T-helper 17 cell (primary cell): ENCODE measurements at regions not wholly inside any gene's neighbourhood (a gene's known extent, or its start where the extent isn't known, plus 50 kb on each side); places are given as distances from the start of the nearest gene placed in this dataset.

ENCODE experiments used
- ATAC-seq: fragments of 150-1000 bp; cut with Tn5 transposase; 2 replicates; pipeline ENCODE4 v1.10.0; 2021; ENCODE audit warnings: mild to moderate bottlenecking, moderate library complexity
- DNase-seq, 3 donors: peaks; one replicate each; pipeline versions ENCODE4 v3.0.0 to v3.0.0-alpha.2; 2020 to 2021
- H3K9me3 ChIP-seq: one replicate; pipeline ENCODE4 v1.7.0; 2013; ENCODE audit warnings: low read length, mild to moderate bottlenecking; ENCODE audit not compliant: control insufficient read depth, poor library complexity, severe bottlenecking
- H3K27ac Mint-ChIP-seq: one replicate; pipeline ENCODE4 v1.8.0; 2022; ENCODE audit warnings: mild to moderate bottlenecking, moderate library complexity, mixed read lengths
- H3K27me3 Mint-ChIP-seq: one replicate; pipeline ENCODE4 v1.8.0; 2022; ENCODE audit warnings: mixed read lengths
- H3K36me3 Mint-ChIP-seq: one replicate; pipeline ENCODE4 v1.8.0; 2022; ENCODE audit warnings: low read depth, mixed read lengths
- H3K4me1 Mint-ChIP-seq: one replicate; pipeline ENCODE4 v1.8.0; 2022; ENCODE audit warnings: mild to moderate bottlenecking, mixed read lengths
- H3K4me3 Mint-ChIP-seq: one replicate; pipeline ENCODE4 v1.8.0; 2022; ENCODE audit warnings: mild to moderate bottlenecking, moderate library complexity, mixed read lengths

- Mint-ChIP-seq H3K27me3 (no peaks in the 10 kb centered on the region), H3K4me3 (no peak overlapping the region), H3K27ac (no peak overlapping the region), H3K36me3 (no peaks in the 10 kb centered on the region), H3K4me1 (no peaks in the 10 kb centered on the region)
- no peaks in the 10 kb centered on the region for H3K9me3 ChIP-seq
- no peak for ATAC-seq
- DNase-seq, result no peak
These were observed 451.3 kb downstream of the NTRK3 start for GRCh38 chr15:87805117-87805820.

DNA sequence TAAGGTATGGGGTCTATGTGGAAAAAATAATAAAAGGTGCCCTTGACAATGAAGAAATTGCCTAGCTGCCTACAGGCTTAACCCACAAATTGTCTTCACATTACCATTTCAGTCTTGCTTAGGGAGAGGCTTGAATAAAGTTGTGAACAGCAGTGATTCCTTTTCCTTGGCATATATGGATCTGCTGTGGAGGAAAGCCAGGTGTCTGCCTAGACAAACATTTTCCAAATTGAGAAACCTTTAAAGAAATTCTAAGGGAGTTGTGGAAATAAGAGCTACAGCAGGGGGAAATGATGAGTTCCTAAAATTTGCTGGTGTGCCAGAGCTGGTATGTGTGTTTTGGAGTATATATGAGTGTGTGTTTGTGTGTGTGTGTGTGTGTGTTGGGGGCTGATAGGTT is 452.1 kb downstream of the NTRK3 start:
- ATAC-seq (no peak), DNase-seq (no peak)
- Mint-ChIP-seq H3K4me3 (no peak overlapping the region), H3K27ac (no peak overlapping the region), H3K36me3 (no peaks in the 10 kb centered on the region), H3K4me1 (no peaks in the 10 kb centered on the region), H3K27me3 (no peaks in the 10 kb centered on the region)
- H3K9me3 ChIP-seq, result no peaks in the 10 kb centered on the region

DNA sequence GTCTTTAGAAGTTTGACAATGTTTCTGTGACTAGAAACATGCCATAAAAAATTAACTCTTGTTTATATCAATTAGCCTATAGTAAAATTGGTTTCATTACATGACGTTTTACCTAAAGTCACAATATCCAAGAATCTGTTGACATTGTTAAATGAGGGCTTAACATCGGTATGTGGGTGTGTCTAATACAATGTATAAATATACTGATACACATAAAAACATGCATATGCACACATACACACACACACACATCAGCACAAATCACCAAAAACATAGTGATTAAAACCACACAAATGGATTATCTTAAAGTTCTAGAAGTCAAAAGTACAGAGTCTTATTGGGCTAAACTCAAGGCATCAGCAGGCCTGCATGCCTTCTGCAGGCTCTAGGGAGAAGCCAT is 456.7 kb downstream of the NTRK3 start:
- ATAC-seq, result no peak
- Mint-ChIP-seq H3K4me3 (no peak overlapping the region), H3K4me1 (no peaks in the 10 kb centered on the region), H3K27me3 (no peaks in the 10 kb centered on the region), H3K36me3 (no peaks in the 10 kb centered on the region), H3K27ac (no peak overlapping the region)
- DNase-seq, result no peak
- H3K9me3 ChIP-seq, result no peaks in the 10 kb centered on the region

DNA sequence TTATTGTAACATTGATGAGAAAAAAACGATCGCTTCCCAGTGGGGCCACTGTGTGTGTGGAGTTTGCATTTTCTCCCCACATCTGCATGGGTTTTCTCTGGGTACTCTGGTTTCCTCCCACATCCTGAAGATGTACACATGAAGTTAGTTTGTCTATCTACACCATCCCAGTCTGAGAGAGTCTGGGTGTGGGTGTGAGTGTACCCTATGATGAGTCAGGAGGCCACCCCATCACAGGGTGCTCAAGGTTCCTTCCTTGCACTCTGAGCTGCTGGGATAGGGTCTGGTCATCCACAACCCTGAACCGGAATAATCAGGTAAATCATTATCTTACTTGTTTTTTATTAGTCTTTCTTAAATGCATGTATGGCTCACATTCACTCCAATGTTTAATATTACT is 457.1 kb downstream of the NTRK3 start:
- Mint-ChIP-seq H3K4me3 (no peak overlapping the region), H3K36me3 (no peaks in the 10 kb centered on the region), H3K27me3 (no peaks in the 10 kb centered on the region), H3K4me1 (no peaks in the 10 kb centered on the region), H3K27ac (no peak overlapping the region)
- DNase-seq, result no peak
- no peak for ATAC-seq
- no peaks in the 10 kb centered on the region for H3K9me3 ChIP-seq

DNA sequence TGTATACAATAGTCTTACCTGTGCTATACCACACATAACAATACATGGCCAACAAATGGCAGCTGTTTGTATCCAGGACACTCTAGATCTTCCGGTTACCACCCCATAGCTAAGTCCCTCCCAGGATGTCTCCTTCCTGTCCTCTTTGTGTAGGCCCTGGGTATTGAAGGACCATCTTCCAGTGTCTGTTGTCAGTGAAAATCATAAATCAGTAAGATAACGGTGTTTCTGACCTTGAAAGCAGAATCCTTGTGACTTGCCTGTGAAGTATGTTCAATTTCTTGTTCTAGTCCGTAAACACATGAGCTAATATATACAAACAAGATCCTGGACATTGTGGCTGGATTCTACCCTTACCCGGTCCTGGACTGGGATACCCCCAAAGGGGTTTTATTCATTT is 462.8 kb downstream of the NTRK3 start:
- no peak for DNase-seq
- H3K27ac Mint-ChIP-seq, result no peak overlapping the region
- H3K4me1 Mint-ChIP-seq, result no peaks in the 10 kb centered on the region
- no peaks in the 10 kb centered on the region for H3K36me3 Mint-ChIP-seq
- H3K27me3 Mint-ChIP-seq, result peaks cover 10% of the 10 kb centered on the region
- no peak for ATAC-seq
- no peak overlapping the region for H3K4me3 Mint-ChIP-seq
- H3K9me3 ChIP-seq, result no peaks in the 10 kb centered on the region

DNA sequence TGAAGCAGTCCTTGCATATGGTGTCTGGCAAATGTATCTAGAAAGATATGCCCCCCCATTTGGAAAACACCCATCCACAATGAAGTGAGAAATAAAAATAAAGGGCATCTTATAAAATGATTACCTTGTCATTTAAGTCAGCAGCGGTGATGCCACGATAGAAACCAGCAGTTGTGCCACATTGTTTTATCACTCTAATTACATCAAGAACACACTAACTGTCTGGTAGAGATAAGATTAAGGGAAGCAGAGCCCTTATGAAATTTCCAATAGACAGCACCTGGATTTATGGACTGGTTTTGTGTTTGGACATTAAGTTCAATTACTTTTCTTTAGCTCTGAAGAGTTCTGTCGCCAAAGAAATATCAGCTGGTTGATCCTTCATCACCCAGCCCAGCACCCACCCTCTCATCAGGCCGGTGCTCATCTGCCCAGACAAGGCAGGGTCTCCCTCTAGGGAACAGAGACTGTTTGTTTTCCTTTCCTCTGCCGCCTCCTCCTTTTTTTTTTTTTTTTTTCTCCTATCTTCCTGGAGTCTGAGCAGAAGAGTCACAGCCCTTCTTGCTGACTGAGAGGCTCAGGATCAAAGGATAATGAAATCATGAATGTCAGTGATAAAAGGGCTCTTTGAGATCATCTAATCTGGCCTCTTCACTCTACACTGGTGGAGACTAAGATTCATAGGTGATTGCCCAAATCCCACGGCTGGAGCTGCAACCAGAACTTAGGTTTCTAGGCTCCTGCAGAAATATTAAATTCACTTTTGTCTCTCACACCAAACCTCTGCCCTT is 464.1 kb downstream of the NTRK3 start:
- DNase-seq (no peak), ATAC-seq (no peak)
- Mint-ChIP-seq H3K36me3 (no peaks in the 10 kb centered on the region), H3K4me3 (no peak overlapping the region), H3K27ac (no peak overlapping the region), H3K4me1 (no peaks in the 10 kb centered on the region), H3K27me3 (peaks cover 10% of the 10 kb centered on the region)
- H3K9me3 ChIP-seq, result no peaks in the 10 kb centered on the region

DNA sequence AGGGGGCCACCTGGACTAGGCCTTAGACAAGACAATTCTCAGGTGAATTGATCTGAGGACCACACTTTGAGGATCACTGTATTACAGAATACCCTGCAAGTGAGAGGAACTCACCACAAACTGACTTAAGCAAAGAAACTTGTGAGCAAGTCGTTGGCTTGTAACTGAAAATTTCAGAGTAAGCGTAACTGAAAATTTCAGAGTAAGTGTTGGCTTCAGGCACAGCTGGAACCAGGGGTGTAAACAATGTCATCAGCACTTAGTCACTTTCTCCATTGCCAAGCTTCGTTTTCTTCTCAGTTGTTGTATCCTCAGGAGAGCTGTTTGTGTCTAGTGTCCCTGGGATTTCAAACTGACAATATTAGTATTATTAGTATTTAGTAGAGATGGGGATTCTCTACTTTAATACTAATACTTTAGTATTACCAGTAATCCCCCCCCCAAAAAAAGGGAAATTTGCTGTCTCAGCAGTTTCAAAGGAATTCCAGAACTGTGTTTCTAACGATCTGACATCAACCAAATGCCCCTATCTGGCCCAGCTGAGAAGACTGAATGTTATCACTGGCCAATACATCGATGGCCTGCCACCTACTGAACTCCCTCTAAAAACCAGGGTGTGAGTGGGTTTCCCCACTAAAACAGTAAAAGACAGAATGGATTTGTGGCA is 474.4 kb downstream of the NTRK3 start:
- no peaks in the 10 kb centered on the region for H3K4me1 Mint-ChIP-seq
- no peak overlapping the region for H3K27ac Mint-ChIP-seq
- H3K9me3 ChIP-seq, result no peaks in the 10 kb centered on the region
- DNase-seq (no peak), ATAC-seq (no peak)
- H3K36me3 Mint-ChIP-seq, result no peaks in the 10 kb centered on the region
- peaks cover 5% of the 10 kb centered on the region for H3K27me3 Mint-ChIP-seq
- no peak overlapping the region for H3K4me3 Mint-ChIP-seq

DNA sequence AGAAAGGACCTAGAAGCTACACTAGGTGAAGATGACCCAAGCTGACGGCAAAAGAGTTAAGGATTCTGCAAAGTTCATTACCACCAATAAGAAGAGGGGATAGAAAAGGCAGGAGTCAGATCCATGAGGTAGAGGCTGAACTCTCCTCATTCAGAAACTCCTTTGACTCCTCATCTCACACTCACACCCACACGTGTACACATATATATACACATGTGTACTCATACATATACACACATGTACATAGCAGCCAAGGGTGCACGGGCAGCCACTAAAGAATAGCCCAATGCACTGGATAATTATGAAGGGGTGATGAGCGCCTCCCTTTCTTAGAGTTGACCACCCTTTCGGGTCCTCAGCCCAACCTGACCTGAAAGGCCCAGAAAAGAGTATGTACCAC is 476.8 kb downstream of the NTRK3 start:
- DNase-seq (no peak), ATAC-seq (no peak)
- no peaks in the 10 kb centered on the region for H3K9me3 ChIP-seq
- H3K27me3 Mint-ChIP-seq, result peaks cover 5% of the 10 kb centered on the region
- H3K4me1 Mint-ChIP-seq, result no peaks in the 10 kb centered on the region
- no peak overlapping the region for H3K27ac Mint-ChIP-seq
- H3K36me3 Mint-ChIP-seq, result no peaks in the 10 kb centered on the region
- no peak overlapping the region for H3K4me3 Mint-ChIP-seq

DNA sequence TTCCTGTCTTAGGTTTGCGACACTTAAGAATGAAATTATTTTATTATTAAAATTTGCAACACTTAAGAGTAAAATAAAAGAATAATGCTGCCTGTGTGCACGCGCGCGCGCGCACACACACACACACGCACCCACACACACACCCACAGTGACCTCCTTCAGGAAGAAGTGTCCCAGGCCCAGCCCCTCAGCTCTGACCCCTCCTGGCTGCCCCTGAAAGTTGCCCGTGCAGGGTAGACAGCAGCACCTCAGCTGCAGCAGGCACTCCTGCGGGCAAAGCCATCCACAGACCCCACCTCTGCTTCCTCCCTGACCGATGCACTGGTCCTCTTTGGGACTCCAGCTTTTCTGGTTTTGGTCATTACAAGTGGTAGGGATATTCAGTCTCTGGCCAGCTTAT is 478.2 kb downstream of the NTRK3 start:
- no peaks in the 10 kb centered on the region for H3K9me3 ChIP-seq
- H3K27me3 Mint-ChIP-seq, result no peaks in the 10 kb centered on the region
- H3K4me1 Mint-ChIP-seq, result no peaks in the 10 kb centered on the region
- ATAC-seq, result no peak
- DNase-seq, result no peak
- H3K4me3 Mint-ChIP-seq, result no peak overlapping the region
- H3K36me3 Mint-ChIP-seq, result no peaks in the 10 kb centered on the region
- no peak overlapping the region for H3K27ac Mint-ChIP-seq

GRCh38 chr15:87777054-87777561 is 479.4 kb downstream of the NTRK3 start:
- H3K27me3 Mint-ChIP-seq, result no peaks in the 10 kb centered on the region
- no peak for ATAC-seq
- H3K9me3 ChIP-seq, result no peaks in the 10 kb centered on the region
- H3K4me3 Mint-ChIP-seq, result no peak overlapping the region
- no peaks in the 10 kb centered on the region for H3K36me3 Mint-ChIP-seq
- no peak for DNase-seq
- H3K27ac Mint-ChIP-seq, result no peak overlapping the region
- H3K4me1 Mint-ChIP-seq, result no peaks in the 10 kb centered on the region

DNA sequence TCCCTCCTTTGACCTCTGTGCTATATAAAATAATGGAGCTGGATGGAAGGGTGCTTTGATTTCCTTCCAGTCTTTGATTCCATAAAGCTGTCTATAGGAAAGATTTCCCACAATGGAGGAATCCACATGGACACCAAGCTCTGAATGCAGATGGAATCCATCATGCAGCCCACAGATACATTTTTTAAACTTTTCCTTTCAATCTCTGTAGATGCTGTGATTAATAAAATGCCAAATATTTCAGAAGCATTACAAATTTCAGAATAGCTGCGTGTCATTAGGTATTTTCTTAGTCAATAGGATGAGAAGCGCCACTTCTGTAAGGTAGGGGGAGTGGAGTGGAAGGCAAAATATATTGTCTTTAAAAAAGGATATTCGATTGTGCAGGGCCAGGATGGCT is 489.0 kb downstream of the NTRK3 start:
- DNase-seq (no peak), ATAC-seq (no peak)
- Mint-ChIP-seq H3K27ac (no peak overlapping the region), H3K36me3 (no peaks in the 10 kb centered on the region), H3K4me1 (no peaks in the 10 kb centered on the region), H3K4me3 (no peak overlapping the region), H3K27me3 (peaks cover 10% of the 10 kb centered on the region)
- no peaks in the 10 kb centered on the region for H3K9me3 ChIP-seq

- Mint-ChIP-seq H3K36me3 (no peaks in the 10 kb centered on the region), H3K27ac (no peak overlapping the region), H3K27me3 (peaks cover 10% of the 10 kb centered on the region), H3K4me3 (no peak overlapping the region), H3K4me1 (peaks cover 7% of the 10 kb centered on the region)
- ATAC-seq, result no peak
- H3K9me3 ChIP-seq, result no peaks in the 10 kb centered on the region
- DNase-seq, result no peak
These were observed 491.9 kb downstream of the NTRK3 start for GRCh38 chr15:87764461-87765240.

GRCh38 chr15:87763837-87764236 is 492.7 kb downstream of the NTRK3 start:
- H3K27me3 Mint-ChIP-seq, result peaks cover 10% of the 10 kb centered on the region
- peaks cover 7% of the 10 kb centered on the region for H3K4me1 Mint-ChIP-seq
- DNase-seq (no peak), ATAC-seq (no peak)
- H3K27ac Mint-ChIP-seq, result no peak overlapping the region
- H3K36me3 Mint-ChIP-seq, result no peaks in the 10 kb centered on the region
- H3K4me3 Mint-ChIP-seq, result no peak overlapping the region
- no peaks in the 10 kb centered on the region for H3K9me3 ChIP-seq
